ENCODE measurements at regions not wholly inside any gene's neighbourhood (a gene's known extent, or its start where the extent isn't known, plus 50 kb on each side); places are given as distances from the start of the nearest gene placed in this dataset.

DNA sequence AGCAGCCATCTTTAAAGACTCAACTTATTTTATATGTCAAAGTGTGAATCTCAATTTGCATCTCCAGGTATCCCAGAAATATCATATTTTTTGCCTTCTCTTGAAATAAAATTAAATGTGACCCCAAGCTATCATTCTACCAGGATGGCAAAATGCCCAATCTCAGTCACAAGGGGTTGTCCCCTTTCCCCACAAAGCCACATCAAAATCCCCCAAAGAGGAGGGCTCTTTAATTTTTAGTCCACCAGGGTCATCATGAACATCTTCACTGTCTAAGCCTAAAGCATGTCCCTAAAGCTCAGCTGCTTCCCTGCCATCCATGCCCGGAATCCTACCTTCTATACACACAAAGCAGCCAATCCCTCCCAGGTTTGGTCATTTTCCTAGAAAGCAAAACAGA is 670.5 kb upstream of the KLF4 start:
- Histone ChIP-seq H3K27ac (ENCODE audit: insufficient read depth, low read depth, low read length) (no peak overlapping the region), H4K20me1 (replicated peaks; ENCODE audit: control insufficient read depth, extremely low read depth, insufficient read depth, low read length) (no peaks in the 10 kb centered on the region), H3K9ac (replicated peaks; ENCODE audit: extremely low read depth, insufficient read depth, low read length) (no peak overlapping the region), H3K4me3 (replicated peaks in 1 of 3; ENCODE audit: insufficient read depth in 1 of 3, low read depth in 1 of 3, low read length in 3 of 3) (no peak overlapping the region), H3K79me2 (ENCODE audit: control insufficient read depth, insufficient read depth, low read length) (no peaks in the 10 kb centered on the region), H3K4me1 (ENCODE audit: control insufficient read depth, extremely low read depth, insufficient read depth, low read length) (no peaks in the 10 kb centered on the region), H3K4me2 (ENCODE audit: insufficient read depth, low read length) (no peak overlapping the region), H3K36me3 (ENCODE audit: control insufficient read depth in 2 of 2, extremely low read depth in 1 of 2, insufficient read depth in 2 of 2, low read length in 2 of 2) (no peaks in the 10 kb centered on the region), H2AFZ (ENCODE audit: low read depth, low read length) (no peak overlapping the region), H3K27me3 (ENCODE audit: control insufficient read depth in 2 of 2, insufficient read depth in 2 of 2, low read length in 2 of 2) (no peaks in the 10 kb centered on the region), H3K9me3 (replicated peaks; ENCODE audit: control insufficient read depth, insufficient read depth, low read length) (no peaks in the 10 kb centered on the region), H3K9me1 (replicated peaks; ENCODE audit: control insufficient read depth, extremely low read depth, insufficient read depth, low read length) (no peaks in the 10 kb centered on the region)
- DNase-seq (ENCODE audit: low read depth, low spot score), result no peak
- TF ChIP-seq JUN (IDR thresholded peaks at IDR 0.05; ENCODE audit: borderline replicate concordance, insufficient read depth, insufficient read length, low read depth) (no peak), GATA2 (IDR thresholded peaks at IDR 0.05; ENCODE audit: insufficient read depth, insufficient read length, low read depth, low read length) (no peak), POLR2A (IDR thresholded peaks at IDR 0.05; ENCODE audit: low read depth, low read length) (no peak), POLR2AphosphoS5 (IDR thresholded peaks at IDR 0.05; ENCODE audit: insufficient read depth, low read depth, low read length) (no peak), FOS (IDR thresholded peaks at IDR 0.05; ENCODE audit: borderline replicate concordance, insufficient read depth, low read length) (no peak), MYC (IDR thresholded peaks at IDR 0.05; ENCODE audit: low read depth, low read length) (no peak), EZH2 (IDR thresholded peaks at IDR 0.05; ENCODE audit: borderline replicate concordance, low read depth, low read length, severe bottlenecking) (no peak)
- TF ChIP-seq, protein P1, sequence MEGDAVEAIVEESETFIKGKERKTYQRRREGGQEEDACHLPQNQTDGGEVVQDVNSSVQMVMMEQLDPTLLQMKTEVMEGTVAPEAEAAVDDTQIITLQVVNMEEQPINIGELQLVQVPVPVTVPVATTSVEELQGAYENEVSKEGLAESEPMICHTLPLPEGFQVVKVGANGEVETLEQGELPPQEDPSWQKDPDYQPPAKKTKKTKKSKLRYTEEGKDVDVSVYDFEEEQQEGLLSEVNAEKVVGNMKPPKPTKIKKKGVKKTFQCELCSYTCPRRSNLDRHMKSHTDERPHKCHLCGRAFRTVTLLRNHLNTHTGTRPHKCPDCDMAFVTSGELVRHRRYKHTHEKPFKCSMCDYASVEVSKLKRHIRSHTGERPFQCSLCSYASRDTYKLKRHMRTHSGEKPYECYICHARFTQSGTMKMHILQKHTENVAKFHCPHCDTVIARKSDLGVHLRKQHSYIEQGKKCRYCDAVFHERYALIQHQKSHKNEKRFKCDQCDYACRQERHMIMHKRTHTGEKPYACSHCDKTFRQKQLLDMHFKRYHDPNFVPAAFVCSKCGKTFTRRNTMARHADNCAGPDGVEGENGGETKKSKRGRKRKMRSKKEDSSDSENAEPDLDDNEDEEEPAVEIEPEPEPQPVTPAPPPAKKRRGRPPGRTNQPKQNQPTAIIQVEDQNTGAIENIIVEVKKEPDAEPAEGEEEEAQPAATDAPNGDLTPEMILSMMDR (IDR thresholded peaks at IDR 0.05; ENCODE audit: extremely low read depth in 1 of 2, insufficient read depth in 1 of 2, low read depth in 1 of 2, low read length in 2 of 2), result no peak
- TF ChIP-seq, protein P2, sequence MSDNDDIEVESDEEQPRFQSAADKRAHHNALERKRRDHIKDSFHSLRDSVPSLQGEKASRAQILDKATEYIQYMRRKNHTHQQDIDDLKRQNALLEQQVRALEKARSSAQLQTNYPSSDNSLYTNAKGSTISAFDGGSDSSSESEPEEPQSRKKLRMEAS (IDR thresholded peaks at IDR 0.05; ENCODE audit: insufficient read depth, insufficient read length), result no peak
- CTCF ChIA-PET, result interaction anchor here (1.8 kb wide), 1 partner anchor 18 kb away, joined by 6 read pairs; no protein-coding TSS in a partner anchor
- dilution Hi-C loops (cut with MboI; ENCODE audit: extremely low pct_ligation_motif_present, low sequenced_read_pairs), result no loop called here
- BruUV-seq (replicated peaks), result no TSS peak
- intact Hi-C loops (cut with micrococcal nuclease), result no loop called here
- no peak for FAIRE-seq
- POLR2A ChIA-PET, result no interaction called here

Data from endothelial cell of umbilical vein (primary cell).